GM12878 (cell line): ENCODE measurements at regions not wholly inside any gene's neighbourhood (a gene's known extent, or its start where the extent isn't known, plus 50 kb on each side); places are given as distances from the start of the nearest gene placed in this dataset.

Experiments used
- ATAC-seq: fragments of 200-7000 bp; cut with Tn5 transposase; 3 replicates; pipeline ENCODE4 v1.9.1; 2020; ENCODE audit warnings: mild to moderate bottlenecking, moderate library complexity
- BruUV-seq: library from RNA; stranded (reverse); fragments of 400-500 nt; replicated peaks from 2 replicates; lab custom pipeline; 2021; lab: Mats Ljungman, UMichigan
- CTCF ChIA-PET: fragments of 300-600 bp; sonication (Branson Sonifier 250); formaldehyde crosslinking; extraction: SDS; loops from one replicate; lab custom pipeline; 2021; ENCODE audit warnings: inconsistent platforms; lab: Yijun Ruan, JAX
- POLR2A ChIA-PET: fragments of 350-600 bp; formaldehyde crosslinking; extraction: SDS; loops from one replicate; lab custom pipeline; 2021; ENCODE audit warnings: inconsistent platforms; lab: Charles Lee
- RAD21 ChIA-PET: fragments of 300-600 bp; sonication (Branson Sonifier 250); formaldehyde crosslinking; loops from one replicate; lab custom pipeline; 2023; ENCODE audit warnings: antibody characterized with exemption; ENCODE audit not compliant: unreplicated experiment; lab: Charles Lee
- SMC1A ChIA-PET: fragments of 300-600 bp; sonication (Branson Sonifier 250); formaldehyde crosslinking; loops from one replicate; lab custom pipeline; 2023; ENCODE audit not compliant: unreplicated experiment, uncharacterized antibody; lab: Charles Lee
- DNase-seq: peaks from one replicate; pipeline ENCODE4 v3.0.0-alpha.2; 2011; ENCODE audit warnings: low read depth, low spot score
- FAIRE-seq: peaks from 3 replicates; lab custom pipeline; 2011; peaks lifted over from hg19 to GRCh38; lab: Jason Lieb, UNC
- H2AFZ ChIP-seq: 2 replicates; pipeline ENCODE4 v1.6.0; 2011; ENCODE audit warnings: low read depth, low read length, control low read depth; ENCODE audit not compliant: control insufficient read depth
- H3K27ac ChIP-seq: 2 replicates; pipeline ENCODE4 v1.5.1; 2011; ENCODE audit warnings: control low read depth; ENCODE audit not compliant: control insufficient read depth, insufficient read depth
- H3K27me3 ChIP-seq, 2 experiments: replicated peaks in 1 of 2; 2 replicates each; pipeline versions ENCODE4 v1.6.0 to v1.6.1; 2011; ENCODE audit warnings: low read length in 1 of 2; ENCODE audit not compliant: control insufficient read depth in 2 of 2, insufficient read depth in 2 of 2
- H3K36me3 ChIP-seq, 2 experiments: 2 replicates each; pipeline ENCODE4 v1.5.1; 2011; ENCODE audit warnings: low read length in 1 of 2; ENCODE audit not compliant: control insufficient read depth in 2 of 2, insufficient read depth in 2 of 2
- H3K4me1 ChIP-seq: 2 replicates; pipeline ENCODE4 v1.6.1; 2011; ENCODE audit warnings: mild to moderate bottlenecking, low read length, moderate library complexity, mixed read lengths; ENCODE audit not compliant: control insufficient read depth, insufficient read depth
- H3K4me2 ChIP-seq: 2 replicates; pipeline ENCODE4 v1.6.0; 2011; ENCODE audit warnings: control low read depth; ENCODE audit not compliant: control insufficient read depth, insufficient read depth
- H3K4me3 ChIP-seq: fragments of 200-600 bp; sonication (generic); 2 replicates; pipeline ENCODE4 v1.5.1; 2016
- H3K79me2 ChIP-seq: 2 replicates; pipeline ENCODE4 v1.6.0; 2011; ENCODE audit warnings: low read length; ENCODE audit not compliant: control insufficient read depth, insufficient read depth
- H3K9ac ChIP-seq: 2 replicates; pipeline ENCODE4 v1.8.0; 2011; ENCODE audit warnings: low read length, control low read depth, mixed read lengths; ENCODE audit not compliant: control insufficient read depth, insufficient read depth
- H3K9me3 ChIP-seq: replicated peaks from 3 replicates; pipeline ENCODE4 v1.5.1; 2011; ENCODE audit warnings: mild to moderate bottlenecking, low read length; ENCODE audit not compliant: control insufficient read depth, insufficient read depth
- H4K20me1 ChIP-seq: 2 replicates; pipeline ENCODE4 v1.6.0; 2011; ENCODE audit not compliant: control insufficient read depth, insufficient read depth
- ASH2L ChIP-seq: fragments of 300-600, 200-600 bp; sonication (generic); IDR thresholded peaks from 2 replicates; pipeline ENCODE4 v1.6.1; 2017; ENCODE audit warnings: low read depth, mild to moderate bottlenecking, borderline replicate concordance
- BCL11A ChIP-seq: IDR thresholded peaks from 2 replicates; pipeline ENCODE4 v1.6.1; 2011; ENCODE audit warnings: low read depth, low read length
- FOS ChIP-seq: IDR thresholded peaks from 3 replicates; pipeline ENCODE4 v1.6.1; 2011; ENCODE audit warnings: borderline replicate concordance; ENCODE audit not compliant: insufficient read length; ENCODE audit errors: extremely low read depth
- IKZF1 ChIP-seq: fragments of 450-650 bp; conservative IDR thresholded peaks from 2 replicates; pipeline ENCODE4 v1.6.1; 2017; ENCODE audit warnings: antibody characterized with exemption, mild to moderate bottlenecking
- PAX8 ChIP-seq: fragments of 450-650 bp; IDR thresholded peaks from 2 replicates; pipeline ENCODE4 v1.6.1; 2017; ENCODE audit warnings: mild to moderate bottlenecking, moderate library complexity
- RBBP5 ChIP-seq: fragments of 200-600 bp; sonication (generic); conservative IDR thresholded peaks from 2 replicates; pipeline ENCODE4 v1.6.1; 2016
- RCOR1 ChIP-seq: conservative IDR thresholded peaks from 2 replicates; pipeline ENCODE4 v1.6.1; 2012; ENCODE audit warnings: low read depth, low read length, improper control_type of control experiment
- SMC3 ChIP-seq: IDR thresholded peaks from 2 replicates; pipeline ENCODE4 v1.6.1; 2011; ENCODE audit warnings: low read length, improper control_type of control experiment, borderline replicate concordance
- SREBF1 ChIP-seq: IDR thresholded peaks from 2 replicates; pipeline ENCODE4 v1.6.1; 2012; ENCODE audit warnings: mild to moderate bottlenecking, low read length
- TCF7 ChIP-seq: IDR thresholded peaks from 2 replicates; pipeline ENCODE4 v1.6.1; 2014; ENCODE audit warnings: antibody characterized with exemption, borderline replicate concordance
- WRNIP1 ChIP-seq: IDR thresholded peaks from 2 replicates; pipeline ENCODE4 v1.6.1; 2011; ENCODE audit warnings: low read depth, low read length, improper control_type of control experiment, borderline replicate concordance
- ZSCAN29 ChIP-seq: fragments of 450-650 bp; IDR thresholded peaks from 2 replicates; pipeline ENCODE4 v1.6.1; 2017; ENCODE audit warnings: mild to moderate bottlenecking, moderate library complexity
- WGBS: methylation state at CpG from one replicate; pipeline ENCODE4 v1.1.6; 2016; ENCODE audit warnings: low lambda C conversion rate; ENCODE audit not compliant: insufficient replicate concordance, insufficient coverage; ENCODE audit errors: missing lambda C conversion rate; 5-methylcytosine and 5-hydroxymethylcytosine counted together
- in situ Hi-C: fragments of 300-500 bp; cut with MboI; formaldehyde crosslinking; loops from 9 replicates; pipeline ENCODE4 v1.14.3; 2018; ENCODE audit warnings: mixed read lengths
- intact Hi-C: fragments of 100-400 bp; cut with micrococcal nuclease; formaldehyde crosslinking; loops from one replicate; pipeline ENCODE4 v1.14.2; 2022; ENCODE audit not compliant: unreplicated experiment
- TF ChIP-seq, protein P1 (sequence below), 3 experiments: IDR thresholded peaks in 2 of 3; conservative IDR thresholded peaks in 1 of 3; 2 replicates each; pipeline ENCODE4 v1.5.1; 2011; ENCODE audit warnings: low read depth in 3 of 3, low read length in 3 of 3, mild to moderate bottlenecking in 3 of 3, control low read depth in 2 of 3, moderate library complexity in 2 of 3, inconsistent platforms in 1 of 3, mixed read lengths in 1 of 3; ENCODE audit not compliant: control insufficient read depth in 2 of 3, insufficient read depth in 1 of 3; ENCODE audit errors: extremely low read depth in 1 of 3
- TF ChIP-seq, protein P2 (sequence below): fragments of 450-650 bp; IDR thresholded peaks from 2 replicates; pipeline ENCODE4 v1.6.1; 2014; ENCODE audit warnings: mild to moderate bottlenecking
- TF ChIP-seq, protein P3 (sequence below): fragments of 450-650 bp; IDR thresholded peaks from 2 replicates; pipeline ENCODE4 v1.6.1; 2017; ENCODE audit warnings: mild to moderate bottlenecking, low read depth, inconsistent platforms; ENCODE audit not compliant: poor library complexity, severe bottlenecking

DNA sequence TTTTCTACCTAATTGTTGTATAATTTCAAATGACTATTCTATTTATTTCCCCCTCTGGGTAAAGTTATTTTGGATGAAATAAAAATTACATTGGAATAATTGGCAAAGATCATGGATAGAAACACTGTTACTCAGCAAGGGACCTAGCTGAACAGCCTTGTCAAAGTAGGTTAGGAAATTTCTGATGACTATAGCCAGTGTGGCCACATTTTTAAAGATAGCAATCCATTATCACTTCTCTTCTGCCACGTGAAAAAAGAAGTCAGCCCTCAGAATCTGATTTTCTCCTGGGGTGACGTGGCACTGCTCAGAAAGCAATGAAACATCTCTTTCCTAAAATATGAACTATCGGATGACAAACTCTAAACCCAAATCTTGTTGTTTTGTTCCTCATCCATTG, 784.2 kb upstream of the RIOK2 start:
- Histone ChIP-seq H3K9me3 (no peaks in the 10 kb centered on the region), H3K36me3 (no peaks in the 10 kb centered on the region), H3K79me2 (no peaks in the 10 kb centered on the region), H3K27ac (no peak overlapping the region), H3K27me3 (no peaks in the 10 kb centered on the region), H2AFZ (no peak overlapping the region), H3K4me2 (no peak overlapping the region), H3K4me1 (no peaks in the 10 kb centered on the region), H3K4me3 (no peak overlapping the region), H3K9ac (no peak overlapping the region), H4K20me1 (no peaks in the 10 kb centered on the region)
- POLR2A ChIA-PET, result no interaction called here
- SMC1A ChIA-PET, result no interaction called here
- in situ Hi-C loops (no loop called here), intact Hi-C loops (no loop called here)
- FAIRE-seq (no peak), DNase-seq (no peak), ATAC-seq (no peak)
- CTCF ChIA-PET, result no interaction called here
- BruUV-seq, result no TSS peak
- WGBS, result 17% methylated on average over 3 of the region's 3 CpGs
- RAD21 ChIA-PET, result no interaction called here
- TF ChIP-seq TCF7, result no peak
- TF ChIP-seq SMC3, result no peak
- no peak for TF ChIP-seq RCOR1
- no peak for TF ChIP-seq RBBP5
- no peak for TF ChIP-seq PAX8
- no peak for TF ChIP-seq WRNIP1
- TF ChIP-seq, protein P1, sequence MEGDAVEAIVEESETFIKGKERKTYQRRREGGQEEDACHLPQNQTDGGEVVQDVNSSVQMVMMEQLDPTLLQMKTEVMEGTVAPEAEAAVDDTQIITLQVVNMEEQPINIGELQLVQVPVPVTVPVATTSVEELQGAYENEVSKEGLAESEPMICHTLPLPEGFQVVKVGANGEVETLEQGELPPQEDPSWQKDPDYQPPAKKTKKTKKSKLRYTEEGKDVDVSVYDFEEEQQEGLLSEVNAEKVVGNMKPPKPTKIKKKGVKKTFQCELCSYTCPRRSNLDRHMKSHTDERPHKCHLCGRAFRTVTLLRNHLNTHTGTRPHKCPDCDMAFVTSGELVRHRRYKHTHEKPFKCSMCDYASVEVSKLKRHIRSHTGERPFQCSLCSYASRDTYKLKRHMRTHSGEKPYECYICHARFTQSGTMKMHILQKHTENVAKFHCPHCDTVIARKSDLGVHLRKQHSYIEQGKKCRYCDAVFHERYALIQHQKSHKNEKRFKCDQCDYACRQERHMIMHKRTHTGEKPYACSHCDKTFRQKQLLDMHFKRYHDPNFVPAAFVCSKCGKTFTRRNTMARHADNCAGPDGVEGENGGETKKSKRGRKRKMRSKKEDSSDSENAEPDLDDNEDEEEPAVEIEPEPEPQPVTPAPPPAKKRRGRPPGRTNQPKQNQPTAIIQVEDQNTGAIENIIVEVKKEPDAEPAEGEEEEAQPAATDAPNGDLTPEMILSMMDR (IDR thresholded peaks at IDR 0.05 in 2 of 3, conservative IDR thresholded peaks at IDR 0.05 in 1 of 3; ENCODE audit: control insufficient read depth in 2 of 3, extremely low read depth in 1 of 3, insufficient read depth in 1 of 3, low read depth in 3 of 3, low read length in 3 of 3), result no peak
- TF ChIP-seq ASH2L, result no peak
- TF ChIP-seq, protein P2, sequence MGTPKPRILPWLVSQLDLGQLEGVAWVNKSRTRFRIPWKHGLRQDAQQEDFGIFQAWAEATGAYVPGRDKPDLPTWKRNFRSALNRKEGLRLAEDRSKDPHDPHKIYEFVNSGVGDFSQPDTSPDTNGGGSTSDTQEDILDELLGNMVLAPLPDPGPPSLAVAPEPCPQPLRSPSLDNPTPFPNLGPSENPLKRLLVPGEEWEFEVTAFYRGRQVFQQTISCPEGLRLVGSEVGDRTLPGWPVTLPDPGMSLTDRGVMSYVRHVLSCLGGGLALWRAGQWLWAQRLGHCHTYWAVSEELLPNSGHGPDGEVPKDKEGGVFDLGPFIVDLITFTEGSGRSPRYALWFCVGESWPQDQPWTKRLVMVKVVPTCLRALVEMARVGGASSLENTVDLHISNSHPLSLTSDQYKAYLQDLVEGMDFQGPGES, result no peak
- TF ChIP-seq, protein P3, sequence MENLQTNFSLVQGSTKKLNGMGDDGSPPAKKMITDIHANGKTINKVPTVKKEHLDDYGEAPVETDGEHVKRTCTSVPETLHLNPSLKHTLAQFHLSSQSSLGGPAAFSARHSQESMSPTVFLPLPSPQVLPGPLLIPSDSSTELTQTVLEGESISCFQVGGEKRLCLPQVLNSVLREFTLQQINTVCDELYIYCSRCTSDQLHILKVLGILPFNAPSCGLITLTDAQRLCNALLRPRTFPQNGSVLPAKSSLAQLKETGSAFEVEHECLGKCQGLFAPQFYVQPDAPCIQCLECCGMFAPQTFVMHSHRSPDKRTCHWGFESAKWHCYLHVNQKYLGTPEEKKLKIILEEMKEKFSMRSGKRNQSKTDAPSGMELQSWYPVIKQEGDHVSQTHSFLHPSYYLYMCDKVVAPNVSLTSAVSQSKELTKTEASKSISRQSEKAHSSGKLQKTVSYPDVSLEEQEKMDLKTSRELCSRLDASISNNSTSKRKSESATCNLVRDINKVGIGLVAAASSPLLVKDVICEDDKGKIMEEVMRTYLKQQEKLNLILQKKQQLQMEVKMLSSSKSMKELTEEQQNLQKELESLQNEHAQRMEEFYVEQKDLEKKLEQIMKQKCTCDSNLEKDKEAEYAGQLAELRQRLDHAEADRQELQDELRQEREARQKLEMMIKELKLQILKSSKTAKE, result no peak
- no peak for TF ChIP-seq FOS
- TF ChIP-seq BCL11A, result no peak
- no peak for TF ChIP-seq SREBF1
- TF ChIP-seq IKZF1, result no peak
- TF ChIP-seq ZSCAN29, result no peak
